H1 (cell line): ENCODE measurements at regions not wholly inside any gene's neighbourhood (a gene's known extent, or its start where the extent isn't known, plus 50 kb on each side); places are given as distances from the start of the nearest gene placed in this dataset.

Source experiments
- EGR1 ChIP-seq: IDR thresholded peaks from 2 replicates; pipeline ENCODE4 v1.6.1; 2011; ENCODE audit warnings: low read depth, low read length, borderline replicate concordance
- EZH2 ChIP-seq: fragments of 200-600 bp; sonication (generic); IDR thresholded peaks from 2 replicates; pipeline ENCODE4 v1.7.1; 2012; ENCODE audit warnings: low read depth, mild to moderate bottlenecking, moderate library complexity, low read length, inconsistent platforms; ENCODE audit not compliant: severe bottlenecking
- KDM1A ChIP-seq: fragments of 200-600, 300-600 bp; sonication (generic); IDR thresholded peaks from 2 replicates; pipeline ENCODE4 v1.7.1; 2016; ENCODE audit warnings: mild to moderate bottlenecking, low read length, borderline replicate concordance
- NRF1 ChIP-seq: IDR thresholded peaks from 2 replicates; pipeline ENCODE4 v1.6.1; 2011; ENCODE audit warnings: mild to moderate bottlenecking, low read depth, low read length, improper control_type of control experiment
- POLR2A ChIP-seq, 2 experiments: IDR thresholded peaks; 1 replicate in 1 of 2; 2 replicates in 1 of 2; pipeline ENCODE4 v1.6.1; 2011; ENCODE audit warnings: low read depth in 2 of 2, low read length in 2 of 2, mild to moderate bottlenecking in 2 of 2; ENCODE audit errors: control extremely low read depth in 1 of 2
- RAD21 ChIP-seq, 2 experiments: IDR thresholded peaks in 1 of 2; conservative IDR thresholded peaks in 1 of 2; 2 replicates each; pipeline ENCODE4 v1.6.1; 2011; ENCODE audit warnings: low read depth in 2 of 2, low read length in 2 of 2, improper control_type of control experiment in 1 of 2, inconsistent platforms in 1 of 2, mild to moderate bottlenecking in 1 of 2, moderate library complexity in 1 of 2
- RNF2 ChIP-seq: fragments of 200-900, 300-1000 bp; sonication (generic); IDR thresholded peaks from 2 replicates; pipeline ENCODE4 v1.7.1; 2016; ENCODE audit warnings: borderline replicate concordance, low read depth, mild to moderate bottlenecking, antibody characterized with exemption, low read length; ENCODE audit not compliant: poor library complexity, severe bottlenecking; ENCODE audit errors: missing control alignments
- SIRT6 ChIP-seq: IDR thresholded peaks from one replicate; pipeline ENCODE4 v1.7.1; 2012; ENCODE audit warnings: low read length, inconsistent platforms
- SP1 ChIP-seq: IDR thresholded peaks from 2 replicates; pipeline ENCODE4 v1.6.1; 2011; ENCODE audit warnings: low read depth, low read length
- SP4 ChIP-seq: IDR thresholded peaks from 2 replicates; pipeline ENCODE4 v1.6.1; 2012; ENCODE audit warnings: low read length, inconsistent platforms
- YY1 ChIP-seq: IDR thresholded peaks from 2 replicates; pipeline ENCODE4 v1.6.1; 2011; ENCODE audit warnings: low read depth, mild to moderate bottlenecking, low read length
- ZNF274 ChIP-seq: IDR thresholded peaks from 2 replicates; pipeline ENCODE4 v1.7.0; 2012; ENCODE audit warnings: low read length, borderline replicate concordance; ENCODE audit errors: extremely low read depth
- TF ChIP-seq, protein P1 (sequence below), 3 experiments: IDR thresholded peaks; 1 replicate in 2 of 3; 2 replicates in 1 of 3; pipeline versions ENCODE4 v1.5.1 to v1.6.1; 2011; ENCODE audit warnings: low read length in 3 of 3, mild to moderate bottlenecking in 3 of 3, inconsistent platforms in 2 of 3, low read depth in 1 of 3, moderate library complexity in 1 of 3; ENCODE audit not compliant: insufficient read depth in 1 of 3; ENCODE audit errors: control extremely low read depth in 1 of 3

- TF ChIP-seq YY1: no peak
- TF ChIP-seq, protein P1, sequence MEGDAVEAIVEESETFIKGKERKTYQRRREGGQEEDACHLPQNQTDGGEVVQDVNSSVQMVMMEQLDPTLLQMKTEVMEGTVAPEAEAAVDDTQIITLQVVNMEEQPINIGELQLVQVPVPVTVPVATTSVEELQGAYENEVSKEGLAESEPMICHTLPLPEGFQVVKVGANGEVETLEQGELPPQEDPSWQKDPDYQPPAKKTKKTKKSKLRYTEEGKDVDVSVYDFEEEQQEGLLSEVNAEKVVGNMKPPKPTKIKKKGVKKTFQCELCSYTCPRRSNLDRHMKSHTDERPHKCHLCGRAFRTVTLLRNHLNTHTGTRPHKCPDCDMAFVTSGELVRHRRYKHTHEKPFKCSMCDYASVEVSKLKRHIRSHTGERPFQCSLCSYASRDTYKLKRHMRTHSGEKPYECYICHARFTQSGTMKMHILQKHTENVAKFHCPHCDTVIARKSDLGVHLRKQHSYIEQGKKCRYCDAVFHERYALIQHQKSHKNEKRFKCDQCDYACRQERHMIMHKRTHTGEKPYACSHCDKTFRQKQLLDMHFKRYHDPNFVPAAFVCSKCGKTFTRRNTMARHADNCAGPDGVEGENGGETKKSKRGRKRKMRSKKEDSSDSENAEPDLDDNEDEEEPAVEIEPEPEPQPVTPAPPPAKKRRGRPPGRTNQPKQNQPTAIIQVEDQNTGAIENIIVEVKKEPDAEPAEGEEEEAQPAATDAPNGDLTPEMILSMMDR (IDR thresholded peaks at IDR 0.05; ENCODE audit: control extremely low read depth in 1 of 3, insufficient read depth in 1 of 3, low read depth in 1 of 3, low read length in 3 of 3): no peak
- no peak for TF ChIP-seq POLR2A (IDR thresholded peaks at IDR 0.05; ENCODE audit: control extremely low read depth in 1 of 2, low read depth in 2 of 2, low read length in 2 of 2)
- TF ChIP-seq RNF2: no peak
- no peak for TF ChIP-seq ZNF274
- TF ChIP-seq EZH2: no peak
- no peak for TF ChIP-seq SIRT6
- no peak for TF ChIP-seq KDM1A
- TF ChIP-seq NRF1: no peak
- TF ChIP-seq SP1: no peak
- TF ChIP-seq EGR1: no peak
- TF ChIP-seq RAD21 (IDR thresholded peaks at IDR 0.05 in 1 of 2, conservative IDR thresholded peaks at IDR 0.05 in 1 of 2; ENCODE audit: low read depth in 2 of 2, low read length in 2 of 2): no peak
- TF ChIP-seq SP4: no peak
Measured at GRCh38 chr1:4449972-4450371, 204.4 kb upstream of the AJAP1 start.
